ENCODE measurements at regions not wholly inside any gene's neighbourhood (a gene's known extent, or its start where the extent isn't known, plus 50 kb on each side); places are given as distances from the start of the nearest gene placed in this dataset.
A peak's percentile ranks its signal among the peaks of the same experiment; 100 is the strongest.

GRCh38 chr2:81290846-81291245, 986.3 kb upstream of the LRRTM1 start:
- in situ Hi-C loops (cut with MboI; ENCODE audit: low pct_unique_long_range_greater_than_20kb, low sequenced_read_pairs, unreplicated experiment), result no loop called here
- no peak for DNase-seq (ENCODE audit: low spot score)
- no peak for TF ChIP-seq CTCF (IDR thresholded peaks at IDR 0.05; ENCODE audit: extremely low read depth, insufficient read depth, missing control alignments)

GRCh38 chr2:81283081-81283480, 978.5 kb upstream of the LRRTM1 start:
- no peak for DNase-seq (ENCODE audit: low spot score)
- TF ChIP-seq CTCF (IDR thresholded peaks at IDR 0.05; ENCODE audit: extremely low read depth, insufficient read depth, missing control alignments), result no peak
- in situ Hi-C loops (cut with MboI; ENCODE audit: low pct_unique_long_range_greater_than_20kb, low sequenced_read_pairs, unreplicated experiment), result no loop called here

- TF ChIP-seq CTCF (IDR thresholded peaks at IDR 0.05; ENCODE audit: extremely low read depth, insufficient read depth, missing control alignments), result no peak
- in situ Hi-C loops (cut with MboI; ENCODE audit: low pct_unique_long_range_greater_than_20kb, low sequenced_read_pairs, unreplicated experiment), result no loop called here
- DNase-seq (ENCODE audit: low spot score), result no peak
Observed at GRCh38 chr2:81282151-81282769, 977.7 kb upstream of the LRRTM1 start.

- in situ Hi-C loops (cut with MboI; ENCODE audit: low pct_unique_long_range_greater_than_20kb, low sequenced_read_pairs, unreplicated experiment), result no loop called here
Observed at GRCh38 chr2:81276595-81276994, 972.0 kb upstream of the LRRTM1 start.

GRCh38 chr2:81266106-81266505, 961.6 kb upstream of the LRRTM1 start:
- TF ChIP-seq CTCF (IDR thresholded peaks at IDR 0.05; ENCODE audit: extremely low read depth, insufficient read depth, missing control alignments), result peak; percentile 52
- in situ Hi-C loops (cut with MboI; ENCODE audit: low pct_unique_long_range_greater_than_20kb, low sequenced_read_pairs, unreplicated experiment), result no loop called here
- DNase-seq (ENCODE audit: low spot score), result no peak

More at GRCh38 chr2:81276595-81276994, 972.0 kb upstream of the LRRTM1 start:
- no peak for TF ChIP-seq CTCF (IDR thresholded peaks at IDR 0.05; ENCODE audit: extremely low read depth, insufficient read depth, missing control alignments)
- no peak for DNase-seq (ENCODE audit: low spot score)

- TF ChIP-seq CTCF (IDR thresholded peaks at IDR 0.05; ENCODE audit: extremely low read depth, insufficient read depth, missing control alignments), result no peak
- in situ Hi-C loops (cut with MboI; ENCODE audit: low pct_unique_long_range_greater_than_20kb, low sequenced_read_pairs, unreplicated experiment), result no loop called here
- DNase-seq (ENCODE audit: low spot score), result no peak
Observed at GRCh38 chr2:81263989-81264388, 959.4 kb upstream of the LRRTM1 start.

All from GM13977 (cell line).